Choroid plexus epithelial cell (primary cell): ENCODE measurements at regions not wholly inside any gene's neighbourhood (a gene's known extent, or its start where the extent isn't known, plus 50 kb on each side); places are given as distances from the start of the nearest gene placed in this dataset.

Experiments used
- DNase-seq: peaks from one replicate; pipeline ENCODE4 v3.0.0-alpha.2; 2010; ENCODE audit warnings: low read depth
- H3K4me3 ChIP-seq: 2 replicates; pipeline ENCODE4 v1.5.1; 2011; ENCODE audit warnings: low read depth, mild to moderate bottlenecking, control low read depth, low read length, moderate library complexity
- TF ChIP-seq, protein P1 (sequence below): conservative IDR thresholded peaks from 2 replicates; pipeline ENCODE4 v1.5.1; 2011; ENCODE audit warnings: low read depth, mild to moderate bottlenecking, control low read depth, inconsistent platforms, low read length, moderate library complexity

GRCh38 chr21:25215698-25216384 is 391.4 kb downstream of the MRPL39 start:
- TF ChIP-seq, protein P1, sequence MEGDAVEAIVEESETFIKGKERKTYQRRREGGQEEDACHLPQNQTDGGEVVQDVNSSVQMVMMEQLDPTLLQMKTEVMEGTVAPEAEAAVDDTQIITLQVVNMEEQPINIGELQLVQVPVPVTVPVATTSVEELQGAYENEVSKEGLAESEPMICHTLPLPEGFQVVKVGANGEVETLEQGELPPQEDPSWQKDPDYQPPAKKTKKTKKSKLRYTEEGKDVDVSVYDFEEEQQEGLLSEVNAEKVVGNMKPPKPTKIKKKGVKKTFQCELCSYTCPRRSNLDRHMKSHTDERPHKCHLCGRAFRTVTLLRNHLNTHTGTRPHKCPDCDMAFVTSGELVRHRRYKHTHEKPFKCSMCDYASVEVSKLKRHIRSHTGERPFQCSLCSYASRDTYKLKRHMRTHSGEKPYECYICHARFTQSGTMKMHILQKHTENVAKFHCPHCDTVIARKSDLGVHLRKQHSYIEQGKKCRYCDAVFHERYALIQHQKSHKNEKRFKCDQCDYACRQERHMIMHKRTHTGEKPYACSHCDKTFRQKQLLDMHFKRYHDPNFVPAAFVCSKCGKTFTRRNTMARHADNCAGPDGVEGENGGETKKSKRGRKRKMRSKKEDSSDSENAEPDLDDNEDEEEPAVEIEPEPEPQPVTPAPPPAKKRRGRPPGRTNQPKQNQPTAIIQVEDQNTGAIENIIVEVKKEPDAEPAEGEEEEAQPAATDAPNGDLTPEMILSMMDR = no peak
- DNase-seq = no peak
- no peak overlapping the region for H3K4me3 ChIP-seq

DNA sequence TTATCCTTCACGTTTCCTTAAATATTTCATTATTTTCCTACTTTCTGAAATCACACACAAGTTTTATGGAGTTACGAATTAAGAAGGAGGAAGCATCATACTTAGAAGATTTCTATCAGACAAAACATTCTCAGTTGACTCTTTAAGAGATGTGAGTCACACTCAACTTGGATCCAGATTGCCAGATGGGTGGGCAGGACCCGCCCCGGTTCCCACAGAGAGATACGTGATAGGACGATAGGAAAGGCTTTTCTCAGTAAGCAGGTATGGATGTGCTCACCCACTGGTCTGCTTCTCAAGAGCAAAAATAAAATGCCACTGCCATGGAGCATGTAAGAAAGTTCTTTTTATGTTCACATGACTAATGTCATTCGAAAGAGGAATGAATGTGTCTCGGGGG is 392.6 kb downstream of the MRPL39 start:
- DNase-seq = no peak
- no peak overlapping the region for H3K4me3 ChIP-seq
- TF ChIP-seq, protein P1 = no peak

DNA sequence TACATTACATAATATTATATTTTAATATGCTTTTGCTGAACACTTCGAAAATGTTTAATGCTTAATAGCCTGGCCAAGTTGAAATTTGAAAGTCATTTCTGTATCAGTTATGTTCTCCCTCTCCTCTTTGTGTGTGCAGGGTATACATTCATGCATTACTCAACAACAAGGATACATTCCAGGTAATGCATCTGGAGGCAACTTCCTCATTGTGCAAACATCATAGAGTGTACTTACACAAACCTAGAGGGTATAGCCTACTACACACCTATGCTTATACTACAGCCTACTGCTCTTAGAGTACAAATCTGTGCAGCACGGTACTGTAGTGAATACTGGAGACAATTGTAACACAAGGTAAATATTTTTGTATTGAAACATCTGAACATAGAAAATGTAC is 407.3 kb downstream of the MRPL39 start:
- no peak overlapping the region for H3K4me3 ChIP-seq
- TF ChIP-seq, protein P1 = no peak
- no peak for DNase-seq

DNA sequence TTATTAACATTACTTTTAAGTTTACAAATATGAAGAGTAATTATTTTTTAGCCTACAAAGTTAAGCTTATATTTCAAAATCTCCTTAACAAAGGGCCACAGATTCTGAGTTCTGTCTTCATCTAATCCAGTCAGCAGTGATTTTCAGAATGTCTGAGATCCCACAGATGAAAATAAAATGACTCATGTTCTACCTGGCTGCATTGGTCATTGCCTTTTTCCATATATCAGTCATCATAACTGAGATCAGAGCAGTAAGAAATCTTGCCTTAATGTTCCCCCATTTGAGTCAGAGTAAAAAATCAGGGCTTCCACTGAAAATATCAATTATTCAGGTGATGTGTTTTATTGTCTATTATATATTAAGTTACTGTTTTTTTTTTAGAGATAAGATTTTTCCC is 416.1 kb downstream of the MRPL39 start:
- H3K4me3 ChIP-seq = no peak overlapping the region
- DNase-seq = no peak
- TF ChIP-seq, protein P1 = no peak

DNA sequence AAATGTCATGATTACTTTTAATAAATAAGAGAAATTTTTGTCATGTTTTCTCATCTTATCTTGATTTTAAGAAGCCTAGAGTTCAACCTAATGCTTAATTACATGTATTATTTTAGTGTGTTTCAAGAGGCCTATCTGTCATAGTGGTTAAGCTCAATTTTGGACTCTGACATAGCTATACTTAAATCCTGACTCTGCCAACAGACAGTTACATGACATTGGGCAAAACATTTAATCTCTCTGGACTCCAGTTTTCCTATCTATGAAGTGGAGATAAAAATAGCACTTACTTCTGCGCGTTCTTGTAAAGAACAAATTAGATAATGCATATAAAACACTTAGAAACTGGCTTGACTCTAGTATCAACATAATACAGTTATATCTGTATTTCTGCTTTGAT is 417.8 kb downstream of the MRPL39 start:
- no peak for DNase-seq
- H3K4me3 ChIP-seq = no peak overlapping the region
- TF ChIP-seq, protein P1 = no peak

GRCh38 chr21:25188677-25189079 is 418.6 kb downstream of the MRPL39 start:
- no peak overlapping the region for H3K4me3 ChIP-seq
- no peak for DNase-seq
- TF ChIP-seq, protein P1 = no peak

GRCh38 chr21:25186273-25186672 is 421.0 kb downstream of the MRPL39 start:
- TF ChIP-seq, protein P1 = no peak
- DNase-seq = no peak
- H3K4me3 ChIP-seq = no peak overlapping the region
